HG03378 (cell line): ENCODE measurements at regions not wholly inside any gene's neighbourhood (a gene's known extent, or its start where the extent isn't known, plus 50 kb on each side); places are given as distances from the start of the nearest gene placed in this dataset.
"Not testable (repeated sequence)": the region's sequence is repeated elsewhere in the genome, so short reads cannot be mapped to it uniquely, and the experiment has no call there.

Experiments
- ATAC-seq: cut with Tn5 transposase; IDR thresholded peaks from one replicate; pipeline ENCODE4 v1.9.1; 2021; ENCODE audit warnings: mild to moderate bottlenecking, moderate library complexity; ENCODE audit not compliant: unreplicated experiment

DNA sequence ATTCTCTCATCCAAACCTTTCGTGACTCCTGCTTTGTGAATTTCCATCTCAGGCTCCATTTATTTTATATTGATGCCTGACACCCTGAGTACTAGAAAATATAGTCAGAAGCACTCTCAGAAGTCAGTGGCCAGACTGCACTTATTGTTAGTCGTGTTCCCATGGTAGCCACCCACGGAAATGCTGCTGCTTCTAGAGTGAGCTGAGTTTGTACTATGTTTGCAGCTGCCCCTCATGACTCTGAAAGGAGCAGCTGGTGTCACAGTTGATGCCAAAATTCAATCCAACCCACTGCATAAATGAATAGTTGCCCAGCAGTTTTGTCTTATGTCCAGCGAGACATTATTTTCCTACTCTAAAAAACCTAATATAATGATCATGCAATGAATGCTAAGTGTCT is 265.2 kb upstream of the SPHKAP start:
- ATAC-seq: no peak

DNA sequence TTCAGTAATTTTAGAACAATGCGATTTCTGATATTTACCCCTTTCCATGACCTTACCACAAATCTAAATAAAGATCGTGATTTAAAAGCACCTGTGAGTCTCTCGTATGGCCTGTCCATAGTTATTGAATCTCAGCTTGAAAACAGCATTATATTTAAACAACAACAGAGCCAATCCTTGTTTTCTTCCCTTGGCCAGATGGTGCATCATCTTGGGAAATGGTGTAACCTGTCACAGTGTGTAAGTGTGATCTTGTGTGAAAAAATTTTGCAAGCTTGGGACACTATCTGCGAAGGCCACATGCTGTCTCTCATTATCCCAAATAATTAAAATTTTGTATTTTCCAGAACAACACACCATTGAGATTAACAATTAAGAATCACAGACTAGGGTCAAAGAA is 262.7 kb upstream of the SPHKAP start:
- ATAC-seq: no peak

DNA sequence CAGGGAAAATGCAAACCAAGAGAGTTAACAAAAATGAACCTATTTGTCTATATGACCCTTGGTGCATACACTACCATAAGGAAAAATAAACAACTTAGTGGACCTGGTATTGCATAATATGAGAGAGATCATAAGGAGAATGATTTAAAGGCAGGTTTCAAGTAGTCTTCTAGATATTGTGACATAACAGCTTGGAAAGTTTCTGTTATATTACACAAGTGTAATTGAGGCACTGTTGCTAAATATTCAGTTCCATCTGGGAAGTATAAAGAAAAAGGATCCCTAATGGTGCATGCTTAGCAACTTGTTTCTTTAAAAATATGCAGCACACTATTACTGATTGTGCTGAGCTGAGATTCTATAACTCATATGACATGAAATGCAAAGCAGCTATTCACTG is 252.2 kb upstream of the SPHKAP start:
- ATAC-seq: no peak

DNA sequence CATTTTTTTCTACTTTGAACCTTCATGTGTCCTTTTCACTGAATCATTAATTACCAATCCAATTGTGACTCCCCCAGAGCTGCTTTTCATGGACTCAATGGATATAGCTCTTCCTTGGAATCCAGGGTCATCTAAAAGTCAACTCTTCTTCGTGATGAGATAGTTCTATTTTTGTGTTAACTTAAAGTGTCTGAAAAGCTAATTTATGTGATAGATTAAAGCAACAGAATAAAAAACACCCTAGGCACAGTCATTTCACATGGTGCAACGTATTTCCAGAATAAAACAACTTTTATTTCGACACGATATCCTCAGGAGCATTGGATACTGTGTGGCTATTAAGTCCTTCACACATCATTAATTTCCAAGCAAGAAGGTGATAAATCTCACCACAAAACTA is 250.6 kb upstream of the SPHKAP start:
- no peak for ATAC-seq

DNA sequence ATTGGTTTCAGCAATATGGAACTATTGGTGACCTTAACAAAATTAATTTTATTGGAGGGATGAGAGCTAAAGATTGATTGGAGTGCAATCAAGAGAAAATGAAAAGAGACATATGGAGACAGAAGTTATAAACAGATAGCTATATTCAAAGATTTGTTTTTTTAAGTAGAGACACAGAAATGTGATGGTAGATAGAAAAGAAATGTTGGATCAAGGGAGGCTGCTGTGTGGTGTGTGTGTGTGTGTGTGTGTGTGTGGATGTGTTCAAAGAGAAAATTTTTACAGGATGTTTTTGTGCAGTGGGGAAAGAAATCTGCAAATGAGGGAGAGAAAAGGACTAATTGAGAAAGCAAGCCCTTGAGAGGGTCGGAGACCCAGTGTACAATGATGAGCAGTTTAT is 249.5 kb upstream of the SPHKAP start:
- ATAC-seq: no peak

DNA sequence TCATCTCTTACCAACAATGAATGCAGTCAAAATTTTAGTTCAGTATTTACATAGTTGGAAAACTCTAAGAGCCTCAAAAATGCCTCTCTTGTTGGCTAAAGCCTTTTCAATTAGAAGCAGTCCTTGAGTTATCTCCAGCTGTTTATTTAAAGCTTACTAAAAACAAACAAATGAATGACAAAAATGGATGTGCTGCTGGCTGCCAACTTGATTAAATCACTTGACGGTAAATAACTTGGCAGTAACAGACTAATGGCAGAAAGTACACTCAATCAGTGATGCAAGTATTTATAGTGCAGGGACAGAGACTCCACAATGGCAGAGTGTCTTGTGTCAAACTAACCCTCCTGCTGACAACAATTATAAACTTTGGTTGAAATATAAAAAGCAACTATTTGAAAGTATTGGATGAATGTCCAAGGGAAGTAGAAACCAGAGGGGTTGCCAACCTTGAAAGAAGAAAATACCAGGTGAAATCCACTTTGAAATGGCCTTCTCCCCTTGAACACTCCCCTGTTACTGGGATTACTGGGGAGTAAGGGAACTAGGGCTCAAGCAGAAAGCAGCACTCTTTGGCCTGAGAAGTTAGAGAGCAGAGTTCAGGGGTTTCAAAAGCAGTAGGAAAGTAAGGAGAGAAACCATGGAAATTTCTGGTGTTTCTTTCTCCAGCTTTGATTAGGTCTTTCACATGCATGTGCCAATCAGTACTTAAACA is 245.2 kb upstream of the SPHKAP start:
- no peak for ATAC-seq

DNA sequence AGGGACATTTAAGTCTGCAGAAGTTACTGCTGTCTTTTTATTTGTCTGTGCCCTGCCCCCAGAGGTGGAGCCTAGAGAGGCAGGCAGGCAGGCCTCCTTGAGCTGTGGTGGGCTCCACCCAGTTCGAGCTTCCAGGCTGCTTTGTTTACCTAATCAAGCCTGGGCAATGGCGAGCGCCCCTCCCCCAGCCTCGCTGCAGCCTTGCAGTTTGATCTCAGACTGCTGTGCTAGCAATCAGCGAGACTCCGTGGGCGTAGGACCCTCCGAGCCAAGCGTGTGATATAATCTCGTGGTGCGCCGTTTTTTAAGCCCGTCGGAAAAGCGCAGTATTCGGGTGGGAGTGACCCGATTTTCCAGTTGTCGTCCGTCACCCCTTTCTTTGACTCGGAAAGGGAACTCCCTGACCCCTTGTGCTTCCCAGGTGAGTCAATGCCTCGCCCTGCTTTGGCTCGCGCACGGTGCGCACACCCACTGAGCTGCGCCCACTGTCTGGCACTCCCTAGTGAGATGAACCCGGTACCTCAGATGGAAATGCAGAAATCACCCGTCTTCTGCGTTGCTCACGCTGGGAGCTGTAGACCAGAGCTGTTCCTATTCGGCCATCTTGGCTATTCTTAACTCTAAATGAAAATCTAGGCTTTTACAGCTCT is 244.0 kb upstream of the SPHKAP start:
- not testable (repeated sequence) for ATAC-seq

DNA sequence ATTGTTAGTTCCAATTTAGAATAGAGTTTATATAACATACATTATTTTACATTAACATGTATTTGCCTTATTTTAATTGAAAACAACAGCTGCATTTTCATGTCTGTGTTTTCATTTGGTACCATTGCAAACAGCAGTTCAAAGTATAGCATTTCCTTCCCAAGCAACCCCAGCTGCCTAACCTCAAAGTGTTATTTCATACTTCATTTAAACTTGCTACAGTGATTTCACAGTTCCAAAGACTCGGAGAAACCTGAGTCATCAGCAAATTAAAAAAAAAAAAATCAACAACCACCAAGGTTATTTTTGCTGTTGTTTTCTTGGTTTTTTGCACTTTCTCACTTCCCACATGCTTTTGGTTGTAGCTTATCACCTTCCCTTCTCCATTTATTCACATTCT is 236.5 kb upstream of the SPHKAP start:
- no peak for ATAC-seq

DNA sequence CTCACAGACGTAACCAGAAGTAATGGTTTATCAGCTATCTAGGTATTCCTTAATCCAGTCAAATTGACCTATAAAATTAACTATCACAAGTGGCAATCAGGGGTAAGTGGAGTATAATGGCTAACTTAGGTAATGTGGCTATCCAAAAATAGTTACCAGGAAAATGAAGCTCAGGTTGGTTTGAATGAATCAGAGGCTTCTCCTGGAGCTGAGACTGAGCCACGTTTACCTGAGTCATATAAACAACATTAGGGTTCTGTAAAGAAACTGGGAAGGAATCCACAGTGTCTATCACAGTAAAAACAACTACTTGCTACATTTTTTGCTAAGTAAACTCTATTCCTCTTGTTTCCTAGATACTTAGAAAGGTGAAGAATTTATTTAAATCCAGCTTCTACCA is 236.0 kb upstream of the SPHKAP start:
- ATAC-seq: no peak

DNA sequence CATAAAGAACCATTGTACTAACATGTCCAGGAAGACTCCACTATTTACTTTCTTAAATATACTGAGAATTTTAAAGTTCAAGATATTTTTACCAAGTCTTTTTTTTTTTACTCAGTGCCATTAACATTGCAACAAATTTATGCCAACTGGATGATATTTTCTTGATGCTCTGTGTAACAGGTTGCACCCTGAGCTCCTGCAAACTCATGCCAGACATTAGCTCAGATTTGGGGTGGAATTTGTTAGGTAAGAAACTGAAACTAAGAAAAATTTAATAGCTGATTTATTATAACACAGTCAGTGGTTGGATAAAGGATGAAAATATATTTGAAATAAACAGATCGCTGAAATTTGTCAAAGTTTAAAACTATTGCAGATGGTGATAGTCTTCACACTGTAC is 228.6 kb upstream of the SPHKAP start:
- no peak for ATAC-seq

DNA sequence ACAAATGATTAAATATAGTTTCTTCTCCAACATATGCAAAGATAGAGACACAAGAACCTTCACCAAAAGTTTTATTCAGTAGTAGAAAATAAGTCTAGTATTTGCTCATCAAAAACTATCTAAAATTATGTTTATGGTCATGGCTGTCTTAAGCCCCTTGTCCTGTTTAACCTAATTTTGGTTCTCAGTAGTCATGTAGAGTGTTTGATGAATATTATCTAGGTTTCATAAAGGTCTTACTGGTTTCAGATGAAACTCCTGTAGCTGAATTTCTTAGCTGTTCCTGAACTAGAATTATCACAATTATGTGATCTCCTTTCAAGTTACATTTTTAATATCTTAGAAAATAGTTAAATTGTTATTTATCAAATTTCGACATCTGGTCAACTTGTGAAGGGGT is 228.0 kb upstream of the SPHKAP start:
- no peak for ATAC-seq

DNA sequence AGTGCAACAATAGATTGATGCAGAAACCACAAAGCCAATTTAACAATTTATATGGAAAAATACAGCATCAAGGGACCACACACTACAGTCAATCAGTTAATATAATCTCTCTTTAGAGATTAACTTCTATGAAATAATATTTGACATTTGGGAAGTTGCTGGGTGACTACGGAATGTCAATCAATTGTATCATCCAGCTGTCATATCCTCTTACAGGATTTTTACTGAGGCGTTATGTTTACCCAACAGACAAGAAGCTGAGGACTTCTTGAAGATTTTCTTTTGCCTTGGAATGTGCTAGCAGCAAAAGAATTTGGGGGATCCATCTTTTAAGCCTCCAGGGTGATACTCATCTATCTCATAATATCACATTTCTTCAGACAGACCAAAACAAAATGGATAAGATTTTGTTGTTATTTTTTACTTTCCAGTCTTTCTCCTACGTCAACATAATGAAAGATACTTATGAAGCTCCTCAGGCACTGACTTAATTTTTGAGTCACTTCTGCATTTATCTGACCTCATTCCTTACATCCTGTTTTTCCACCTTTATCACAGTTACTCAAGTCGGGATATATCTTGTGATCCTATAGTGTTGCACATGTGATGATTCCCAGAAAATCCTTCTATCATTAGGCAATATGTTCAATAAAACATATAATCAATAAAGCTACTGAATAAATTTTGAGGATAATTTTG is 227.2 kb upstream of the SPHKAP start:
- no peak for ATAC-seq

DNA sequence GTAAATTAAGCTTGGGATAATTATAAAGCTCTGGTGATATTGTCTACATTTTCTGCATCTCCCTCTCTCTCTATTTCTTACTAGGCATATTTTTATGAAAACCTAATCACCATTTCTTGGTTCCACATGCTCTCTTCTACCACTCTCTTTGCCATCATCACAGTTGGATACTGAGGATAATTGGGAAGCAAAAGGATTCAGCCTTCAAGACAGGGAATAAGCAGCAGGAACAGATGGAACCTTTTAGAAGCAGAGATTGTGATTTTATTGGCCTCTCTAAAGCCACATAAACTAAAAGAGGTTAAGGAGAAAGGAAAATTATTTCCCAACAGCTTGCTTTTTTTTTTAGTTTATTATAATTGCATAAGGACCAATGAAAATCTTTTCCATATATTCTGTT is 226.3 kb upstream of the SPHKAP start:
- ATAC-seq: no peak

DNA sequence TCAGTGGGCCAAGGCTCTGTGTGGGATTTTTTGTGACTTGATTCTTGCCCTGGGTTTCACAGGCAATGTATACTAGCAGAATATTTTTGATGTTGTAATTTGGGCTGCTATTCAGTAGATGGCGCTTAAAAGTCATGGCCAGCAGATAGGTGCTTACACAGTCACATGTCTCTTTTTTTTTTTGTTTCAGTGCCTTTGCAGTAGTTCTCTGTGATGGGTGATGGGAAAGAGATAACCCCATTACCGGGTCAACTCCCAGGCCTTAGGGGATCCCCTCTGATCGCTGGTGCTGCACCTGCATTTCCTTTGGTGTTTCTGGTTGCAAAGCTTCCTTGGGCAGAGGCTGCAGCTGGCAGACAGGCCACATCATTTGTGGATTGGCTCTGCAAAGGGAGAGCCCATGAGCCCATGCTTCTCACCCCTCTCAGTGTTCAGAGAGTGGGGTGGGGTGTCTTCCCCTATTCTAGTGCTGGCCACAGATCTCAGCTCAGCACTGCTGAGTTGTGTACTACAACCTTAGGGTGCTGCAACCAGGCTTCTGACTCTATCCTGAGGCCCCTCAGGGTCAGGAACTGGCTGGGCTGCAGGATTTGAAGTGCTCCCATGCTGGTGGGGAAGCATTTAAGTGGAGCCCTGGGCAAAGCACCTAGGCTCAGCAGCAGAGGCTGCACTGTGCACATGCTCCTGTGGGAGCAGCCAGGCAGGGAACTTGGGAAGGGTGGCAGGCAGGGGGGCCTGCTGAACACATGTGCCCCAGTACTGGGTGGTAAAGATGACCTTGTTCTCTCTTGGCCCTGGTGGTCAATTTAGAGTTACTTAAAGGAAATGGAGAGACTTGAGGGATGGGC is 219.8 kb upstream of the SPHKAP start:
- no peak for ATAC-seq

DNA sequence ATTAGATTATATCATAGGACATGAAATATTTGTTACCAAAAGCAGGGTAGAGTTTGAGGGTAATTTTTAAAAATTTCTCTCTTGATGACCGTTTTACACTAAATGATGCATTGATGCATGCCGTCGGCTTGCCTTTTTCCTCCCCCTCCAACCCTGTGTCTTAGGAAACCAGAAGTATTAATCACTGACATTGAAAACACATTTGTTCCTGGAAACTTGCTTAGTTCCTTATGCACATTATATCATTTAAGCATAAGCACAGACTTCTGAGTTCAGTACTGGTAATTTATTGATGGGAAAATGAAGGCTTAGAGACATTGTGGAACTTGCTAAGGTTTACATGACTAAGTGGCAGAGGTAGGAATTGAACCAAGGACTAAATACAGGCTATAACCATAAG is 206.3 kb upstream of the SPHKAP start:
- ATAC-seq: no peak

DNA sequence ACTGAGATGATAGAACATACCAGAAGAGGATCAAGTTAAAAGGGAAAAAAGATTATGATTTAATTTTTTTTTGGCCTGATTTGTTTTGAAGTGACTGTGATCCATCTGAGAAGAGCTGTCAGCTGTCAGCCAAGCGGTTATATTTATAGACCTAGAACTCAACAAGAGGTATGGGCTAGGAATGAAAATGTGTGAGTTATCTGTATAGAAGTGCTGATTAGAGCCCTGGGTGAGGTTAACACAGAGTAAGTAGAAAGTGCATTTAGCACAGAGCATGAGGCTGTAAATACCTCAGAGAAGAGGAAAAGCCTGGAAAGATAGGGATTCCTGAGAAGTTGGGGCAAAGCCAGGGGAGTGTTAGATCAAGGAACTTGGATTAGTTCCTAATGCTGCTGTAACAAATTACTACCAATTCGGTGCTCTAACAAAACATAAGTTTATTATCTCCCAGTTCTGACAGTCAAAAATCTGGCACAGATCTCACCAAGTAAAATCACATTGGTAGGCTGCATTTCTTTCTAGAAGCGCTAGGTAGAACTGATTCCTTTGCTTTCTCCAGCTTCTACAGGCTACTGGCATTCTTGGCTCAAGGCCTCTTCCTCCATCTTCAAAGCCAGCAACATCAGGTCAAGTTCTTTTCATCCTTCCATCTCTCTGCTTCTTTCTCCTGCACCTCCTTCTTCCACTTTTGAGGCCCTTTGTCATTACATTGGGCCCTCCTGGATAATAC is 197.4 kb upstream of the SPHKAP start:
- no peak for ATAC-seq

DNA sequence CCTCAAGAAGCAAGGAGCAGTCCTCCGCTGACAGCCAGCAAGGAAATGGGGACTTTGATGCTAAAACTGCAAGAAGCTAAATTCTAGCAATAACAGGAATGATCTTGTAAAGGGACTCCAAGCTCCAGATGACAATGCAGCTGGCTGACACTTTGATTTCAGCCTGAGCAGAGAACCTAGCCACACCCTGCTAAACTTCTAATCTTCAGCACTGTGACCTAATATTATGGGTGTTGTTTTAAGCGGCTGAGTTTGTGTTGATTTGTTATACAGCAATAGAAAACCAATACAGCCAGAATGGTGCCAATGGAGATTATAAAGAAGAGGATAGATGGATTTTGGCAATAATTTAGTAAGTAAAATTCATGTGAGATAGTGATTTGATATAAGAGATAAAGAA is 196.7 kb upstream of the SPHKAP start:
- no peak for ATAC-seq

DNA sequence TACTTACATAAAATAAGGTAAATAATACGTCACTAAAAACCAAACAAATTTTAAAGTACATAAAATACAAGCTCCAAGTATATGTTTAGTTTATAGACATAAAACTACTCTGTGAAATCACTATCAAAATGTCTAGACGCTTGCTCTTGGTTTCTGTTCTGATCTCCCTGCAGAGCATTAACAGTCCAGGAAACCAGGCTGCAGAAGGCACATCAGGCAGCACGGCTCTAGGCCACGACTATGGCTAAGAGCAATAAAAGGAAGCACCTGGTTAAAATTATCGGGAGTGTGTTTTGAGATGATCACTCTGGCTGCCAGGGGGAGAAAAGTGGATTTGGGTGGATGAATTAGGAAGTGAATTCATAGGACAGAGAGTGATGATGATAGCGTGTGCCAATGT is 196.0 kb upstream of the SPHKAP start:
- no peak for ATAC-seq

DNA sequence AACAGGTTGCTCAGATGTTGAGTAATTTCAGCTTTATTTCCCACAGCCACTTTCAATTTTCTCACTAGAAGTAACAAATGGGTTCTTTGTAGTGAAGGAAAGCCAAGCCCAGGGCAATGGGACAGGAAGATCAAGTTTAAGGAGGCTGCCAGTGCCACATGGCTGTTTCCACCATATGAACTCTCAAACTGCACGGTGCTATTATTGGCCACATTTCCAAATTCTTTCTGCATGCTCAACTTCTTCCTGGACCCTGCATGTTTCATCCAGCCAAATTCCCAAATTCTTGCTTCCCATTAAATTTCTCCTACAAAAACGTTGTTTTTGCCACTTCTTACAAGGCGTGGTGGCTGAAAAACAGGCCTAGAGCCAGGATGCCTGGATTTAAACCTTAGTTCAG is 193.3 kb upstream of the SPHKAP start:
- ATAC-seq: no peak

DNA sequence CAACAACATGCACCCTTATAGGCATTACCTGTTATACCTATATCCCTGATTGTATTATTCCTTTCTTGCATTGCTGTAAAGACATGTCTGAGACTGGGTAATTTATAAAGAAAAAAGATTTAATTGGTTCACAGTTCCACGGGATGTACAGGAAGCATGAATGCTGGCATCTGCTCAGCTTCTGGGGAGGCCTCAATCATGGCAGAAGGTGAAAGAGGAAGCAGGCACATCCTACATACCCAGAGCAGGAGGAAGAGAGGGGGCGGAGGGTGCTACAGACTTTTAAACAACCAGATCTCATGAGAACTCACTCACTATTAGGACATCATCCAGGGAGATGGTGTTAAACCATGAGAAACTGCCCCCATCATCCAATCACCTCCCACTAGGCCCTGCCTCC is 191.7 kb upstream of the SPHKAP start:
- no peak for ATAC-seq

DNA sequence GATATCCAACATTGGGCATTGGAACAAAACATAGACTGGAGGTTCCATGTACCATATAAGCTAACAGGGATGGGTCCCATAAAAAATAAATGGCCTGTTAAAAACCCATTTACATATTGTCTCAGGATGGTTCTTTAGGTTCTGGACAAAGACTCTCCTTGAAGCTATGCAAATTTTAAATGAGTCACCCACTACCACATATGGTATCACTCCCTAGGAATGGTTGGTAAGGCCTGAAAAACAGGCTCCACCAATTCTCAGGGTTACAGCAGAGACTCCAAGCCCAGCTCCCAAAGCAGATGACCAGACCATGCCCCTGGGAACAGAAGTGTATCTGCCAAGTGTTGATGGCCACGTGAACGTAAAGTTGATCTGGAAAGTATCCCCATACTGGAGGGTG is 190.7 kb upstream of the SPHKAP start:
- ATAC-seq: no peak
